Endothelial cell of umbilical vein (primary cell): ENCODE measurements at regions not wholly inside any gene's neighbourhood (a gene's known extent, or its start where the extent isn't known, plus 50 kb on each side); places are given as distances from the start of the nearest gene placed in this dataset.

Experiments used
- CTCF ChIP-seq, 2 donors: IDR thresholded peaks; 1 replicate in 1 of 2; 2 replicates in 1 of 2; pipeline ENCODE4 v1.5.1; 2011; ENCODE audit warnings: low read length in 2 of 2, mild to moderate bottlenecking in 2 of 2, moderate library complexity in 2 of 2, control low read depth in 1 of 2, inconsistent platforms in 1 of 2, low read depth in 1 of 2; ENCODE audit not compliant: insufficient read depth in 1 of 2; ENCODE audit errors: extremely low read depth in 1 of 2
- EZH2 ChIP-seq: IDR thresholded peaks from 2 replicates; pipeline ENCODE4 v1.6.1; 2012; ENCODE audit warnings: borderline replicate concordance, low read depth, mild to moderate bottlenecking, moderate library complexity, low read length, inconsistent platforms; ENCODE audit not compliant: severe bottlenecking
- FOS ChIP-seq: IDR thresholded peaks from 2 replicates; pipeline ENCODE4 v1.6.1; 2011; ENCODE audit warnings: mild to moderate bottlenecking, low read length, moderate library complexity, borderline replicate concordance; ENCODE audit not compliant: insufficient read depth
- MYC ChIP-seq: IDR thresholded peaks from one replicate; pipeline ENCODE4 v1.6.1; 2011; ENCODE audit warnings: mild to moderate bottlenecking, low read depth, low read length
- POLR2A ChIP-seq: IDR thresholded peaks from 2 replicates; pipeline ENCODE4 v1.6.1; 2012; ENCODE audit warnings: low read depth, mild to moderate bottlenecking, control low read depth, low read length
- POLR2AphosphoS5 ChIP-seq: IDR thresholded peaks from 2 replicates; pipeline ENCODE4 v1.6.1; 2012; ENCODE audit warnings: low read depth, mild to moderate bottlenecking, control low read depth, low read length, moderate library complexity; ENCODE audit not compliant: insufficient read depth

GRCh38 chr1:219480011-219480410 lies 132.9 kb downstream of the ZC3H11B start:
- no peak for TF ChIP-seq CTCF (IDR thresholded peaks at IDR 0.05; ENCODE audit: extremely low read depth in 1 of 2, insufficient read depth in 1 of 2, low read depth in 1 of 2, low read length in 2 of 2)
- TF ChIP-seq POLR2A, result no peak
- TF ChIP-seq MYC, result no peak
- no peak for TF ChIP-seq POLR2AphosphoS5
- no peak for TF ChIP-seq FOS
- TF ChIP-seq EZH2, result no peak
